NAMALWA (cell line): ENCODE measurements at regions not wholly inside any gene's neighbourhood (a gene's known extent, or its start where the extent isn't known, plus 50 kb on each side); places are given as distances from the start of the nearest gene placed in this dataset.
"Not testable (repeated sequence)": the region's sequence is repeated elsewhere in the genome, so short reads cannot be mapped to it uniquely, and the experiment has no call there.

Source experiments
- DNase-seq: peaks from one replicate; pipeline ENCODE4 v3.0.0-alpha.2; 2015; ENCODE audit warnings: low spot score

- DNase-seq = no peak
Observed at GRCh38 chr6:112934433-112935327, 587.5 kb downstream of the RFPL4B start.

GRCh38 chr6:112935402-112936078 is 588.4 kb downstream of the RFPL4B start:
- no peak for DNase-seq

- no peak for DNase-seq
Observed at GRCh38 chr6:112936079-112936472, 588.9 kb downstream of the RFPL4B start.

GRCh38 chr6:112936504-112936903 is 589.4 kb downstream of the RFPL4B start:
- DNase-seq = no peak

- not testable (repeated sequence) for DNase-seq
Observed at GRCh38 chr6:112937690-112938089, 590.6 kb downstream of the RFPL4B start.

- DNase-seq = no peak
Observed at GRCh38 chr6:112938650-112939049, 591.5 kb downstream of the RFPL4B start.

GRCh38 chr6:112939563-112939962 is 592.4 kb downstream of the RFPL4B start:
- no peak for DNase-seq

- no peak for DNase-seq
Observed at GRCh38 chr6:112941613-112942012, 594.5 kb downstream of the RFPL4B start.

GRCh38 chr6:112946051-112946450 is 598.9 kb downstream of the RFPL4B start:
- DNase-seq = no peak

- no peak for DNase-seq
Observed at GRCh38 chr6:112947507-112947906, 600.4 kb downstream of the RFPL4B start.

GRCh38 chr6:112951829-112952228 is 604.7 kb downstream of the RFPL4B start:
- no peak for DNase-seq

- DNase-seq = not testable (repeated sequence)
Observed at GRCh38 chr6:112955743-112956142, 608.6 kb downstream of the RFPL4B start.

GRCh38 chr6:112956696-112957535 is 609.8 kb downstream of the RFPL4B start:
- no peak for DNase-seq

- no peak for DNase-seq
Observed at GRCh38 chr6:112957536-112957916, 610.4 kb downstream of the RFPL4B start.

- DNase-seq = not testable (repeated sequence)
Observed at GRCh38 chr6:112960130-112960529, 613.0 kb downstream of the RFPL4B start.

GRCh38 chr6:112967974-112968373 is 620.8 kb downstream of the RFPL4B start:
- no peak for DNase-seq

- DNase-seq = no peak
Observed at GRCh38 chr6:112971651-112972050, 624.5 kb downstream of the RFPL4B start.

GRCh38 chr6:112974931-112975330 is 627.8 kb downstream of the RFPL4B start:
- not testable (repeated sequence) for DNase-seq

GRCh38 chr6:112976579-112976978 is 629.4 kb downstream of the RFPL4B start:
- not testable (repeated sequence) for DNase-seq

- DNase-seq = no peak
Observed at GRCh38 chr6:112979830-112980229, 632.7 kb downstream of the RFPL4B start.

GRCh38 chr6:112980676-112981075 is 633.5 kb downstream of the RFPL4B start:
- no peak for DNase-seq

- DNase-seq = no peak
Observed at GRCh38 chr6:112983713-112984261, 636.7 kb downstream of the RFPL4B start.
